ENCODE measurements at regions not wholly inside any gene's neighbourhood (a gene's known extent, or its start where the extent isn't known, plus 50 kb on each side); places are given as distances from the start of the nearest gene placed in this dataset.

DNA sequence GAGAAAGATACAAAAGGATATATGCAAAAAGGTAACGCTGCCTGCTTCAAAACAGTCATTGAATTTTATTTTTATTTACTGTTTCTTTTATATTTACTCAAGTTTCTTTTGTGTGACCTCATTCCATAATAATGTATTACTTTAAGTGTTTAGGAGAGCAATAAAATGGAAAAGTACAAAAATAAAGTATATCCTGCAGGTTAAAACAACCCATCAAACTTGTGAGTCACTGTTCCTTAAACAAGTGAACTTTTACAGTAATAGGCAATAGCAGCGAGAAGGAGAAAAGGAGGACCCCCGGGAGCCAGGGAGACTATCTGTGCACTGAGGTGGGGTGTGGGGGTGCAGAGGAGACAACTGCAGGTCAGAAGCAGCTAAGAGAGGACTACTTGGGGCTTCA, 124.5 kb downstream of the EN1 start:
- TF ChIP-seq, protein P1, sequence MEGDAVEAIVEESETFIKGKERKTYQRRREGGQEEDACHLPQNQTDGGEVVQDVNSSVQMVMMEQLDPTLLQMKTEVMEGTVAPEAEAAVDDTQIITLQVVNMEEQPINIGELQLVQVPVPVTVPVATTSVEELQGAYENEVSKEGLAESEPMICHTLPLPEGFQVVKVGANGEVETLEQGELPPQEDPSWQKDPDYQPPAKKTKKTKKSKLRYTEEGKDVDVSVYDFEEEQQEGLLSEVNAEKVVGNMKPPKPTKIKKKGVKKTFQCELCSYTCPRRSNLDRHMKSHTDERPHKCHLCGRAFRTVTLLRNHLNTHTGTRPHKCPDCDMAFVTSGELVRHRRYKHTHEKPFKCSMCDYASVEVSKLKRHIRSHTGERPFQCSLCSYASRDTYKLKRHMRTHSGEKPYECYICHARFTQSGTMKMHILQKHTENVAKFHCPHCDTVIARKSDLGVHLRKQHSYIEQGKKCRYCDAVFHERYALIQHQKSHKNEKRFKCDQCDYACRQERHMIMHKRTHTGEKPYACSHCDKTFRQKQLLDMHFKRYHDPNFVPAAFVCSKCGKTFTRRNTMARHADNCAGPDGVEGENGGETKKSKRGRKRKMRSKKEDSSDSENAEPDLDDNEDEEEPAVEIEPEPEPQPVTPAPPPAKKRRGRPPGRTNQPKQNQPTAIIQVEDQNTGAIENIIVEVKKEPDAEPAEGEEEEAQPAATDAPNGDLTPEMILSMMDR (IDR thresholded peaks at IDR 0.05 in 2 of 3, conservative IDR thresholded peaks at IDR 0.05 in 1 of 3; ENCODE audit: control insufficient read depth in 2 of 3, extremely low read depth in 1 of 3, insufficient read depth in 1 of 3, low read depth in 3 of 3, low read length in 3 of 3) = no peak
- TF ChIP-seq WRNIP1 (IDR thresholded peaks at IDR 0.05; ENCODE audit: borderline replicate concordance, low read depth, low read length) = no peak
- TF ChIP-seq, protein P2, sequence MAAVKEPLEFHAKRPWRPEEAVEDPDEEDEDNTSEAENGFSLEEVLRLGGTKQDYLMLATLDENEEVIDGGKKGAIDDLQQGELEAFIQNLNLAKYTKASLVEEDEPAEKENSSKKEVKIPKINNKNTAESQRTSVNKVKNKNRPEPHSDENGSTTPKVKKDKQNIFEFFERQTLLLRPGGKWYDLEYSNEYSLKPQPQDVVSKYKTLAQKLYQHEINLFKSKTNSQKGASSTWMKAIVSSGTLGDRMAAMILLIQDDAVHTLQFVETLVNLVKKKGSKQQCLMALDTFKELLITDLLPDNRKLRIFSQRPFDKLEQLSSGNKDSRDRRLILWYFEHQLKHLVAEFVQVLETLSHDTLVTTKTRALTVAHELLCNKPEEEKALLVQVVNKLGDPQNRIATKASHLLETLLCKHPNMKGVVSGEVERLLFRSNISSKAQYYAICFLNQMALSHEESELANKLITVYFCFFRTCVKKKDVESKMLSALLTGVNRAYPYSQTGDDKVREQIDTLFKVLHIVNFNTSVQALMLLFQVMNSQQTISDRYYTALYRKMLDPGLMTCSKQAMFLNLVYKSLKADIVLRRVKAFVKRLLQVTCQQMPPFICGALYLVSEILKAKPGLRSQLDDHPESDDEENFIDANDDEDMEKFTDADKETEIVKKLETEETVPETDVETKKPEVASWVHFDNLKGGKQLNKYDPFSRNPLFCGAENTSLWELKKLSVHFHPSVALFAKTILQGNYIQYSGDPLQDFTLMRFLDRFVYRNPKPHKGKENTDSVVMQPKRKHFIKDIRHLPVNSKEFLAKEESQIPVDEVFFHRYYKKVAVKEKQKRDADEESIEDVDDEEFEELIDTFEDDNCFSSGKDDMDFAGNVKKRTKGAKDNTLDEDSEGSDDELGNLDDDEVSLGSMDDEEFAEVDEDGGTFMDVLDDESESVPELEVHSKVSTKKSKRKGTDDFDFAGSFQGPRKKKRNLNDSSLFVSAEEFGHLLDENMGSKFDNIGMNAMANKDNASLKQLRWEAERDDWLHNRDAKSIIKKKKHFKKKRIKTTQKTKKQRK (IDR thresholded peaks at IDR 0.05; ENCODE audit: low read depth, low read length) = no peak
- no peak for TF ChIP-seq MTA3 (IDR thresholded peaks at IDR 0.05; ENCODE audit: borderline replicate concordance, low read length)
- TF ChIP-seq FOXK2 (IDR thresholded peaks at IDR 0.05) = no peak
- TF ChIP-seq EGR1 (IDR thresholded peaks at IDR 0.05; ENCODE audit: borderline replicate concordance in 1 of 2, low read depth in 2 of 2, low read length in 2 of 2) = no peak

All from GM12878 (cell line).